HUES48 (cell line): ENCODE measurements at regions not wholly inside any gene's neighbourhood (a gene's known extent, or its start where the extent isn't known, plus 50 kb on each side); places are given as distances from the start of the nearest gene placed in this dataset.

Experiments
- H3K27ac ChIP-seq: one replicate; pipeline ENCODE4 v1.7.0; 2013; ENCODE audit warnings: low read depth, low read length, inconsistent platforms
- H3K27me3 ChIP-seq: 2 replicates; pipeline ENCODE4 v1.6.1; 2013; ENCODE audit warnings: mild to moderate bottlenecking, low read length; ENCODE audit not compliant: control insufficient read depth, insufficient read depth
- H3K36me3 ChIP-seq: 2 replicates; pipeline ENCODE4 v1.6.1; 2013; ENCODE audit warnings: low read length; ENCODE audit not compliant: control insufficient read depth, insufficient read depth
- H3K4me1 ChIP-seq: 2 replicates; pipeline ENCODE4 v1.6.1; 2013; ENCODE audit warnings: mild to moderate bottlenecking, low read length; ENCODE audit not compliant: control insufficient read depth, insufficient read depth
- H3K4me3 ChIP-seq: 2 replicates; pipeline ENCODE4 v1.5.1; 2013; ENCODE audit warnings: mild to moderate bottlenecking, low read depth, low read length
- H3K9ac ChIP-seq: 2 replicates; pipeline ENCODE4 v1.6.1; 2013; ENCODE audit warnings: mild to moderate bottlenecking, low read depth, low read length, moderate library complexity
- H3K9me3 ChIP-seq: 2 replicates; pipeline ENCODE4 v1.6.1; 2013; ENCODE audit warnings: low read length; ENCODE audit not compliant: control insufficient read depth, insufficient read depth

GRCh38 chrX:26909728-26910127 lies 553.4 kb downstream of the PPP4R3C start:
- Histone ChIP-seq H3K9me3 (peaks cover 17% of the 10 kb centered on the region; the same call in 1 of the 2 replicates), H3K4me3 (no peak overlapping the region), H3K36me3 (no peaks in the 10 kb centered on the region), H3K27me3 (no peaks in the 10 kb centered on the region), H3K9ac (no peak overlapping the region), H3K27ac (no peak overlapping the region), H3K4me1 (no peaks in the 10 kb centered on the region)

DNA sequence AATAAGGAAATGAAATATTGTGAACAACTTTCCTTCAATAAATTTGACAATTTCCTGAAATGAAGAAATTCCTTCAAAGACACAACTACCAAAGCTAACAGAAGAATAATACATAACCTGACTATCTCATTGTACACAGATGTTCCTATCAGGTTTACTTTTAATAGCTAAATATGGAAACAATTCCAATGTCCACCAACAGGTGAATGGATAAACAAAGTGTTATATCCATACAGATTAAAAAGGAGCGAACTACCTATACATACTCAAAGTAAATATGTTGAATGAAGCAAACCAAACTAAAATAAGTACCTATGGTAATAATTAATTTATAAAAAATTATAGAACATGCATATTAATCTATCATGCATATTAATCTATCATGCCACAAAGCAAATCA lies 554.9 kb downstream of the PPP4R3C start:
- no peaks in the 10 kb centered on the region for H3K27me3 ChIP-seq
- H3K27ac ChIP-seq, result no peak overlapping the region
- peaks cover 9% of the 10 kb centered on the region; the same call in 1 of the 2 replicates for H3K9me3 ChIP-seq
- no peak overlapping the region for H3K4me3 ChIP-seq
- no peak overlapping the region for H3K9ac ChIP-seq
- no peaks in the 10 kb centered on the region for H3K36me3 ChIP-seq
- no peaks in the 10 kb centered on the region for H3K4me1 ChIP-seq

DNA sequence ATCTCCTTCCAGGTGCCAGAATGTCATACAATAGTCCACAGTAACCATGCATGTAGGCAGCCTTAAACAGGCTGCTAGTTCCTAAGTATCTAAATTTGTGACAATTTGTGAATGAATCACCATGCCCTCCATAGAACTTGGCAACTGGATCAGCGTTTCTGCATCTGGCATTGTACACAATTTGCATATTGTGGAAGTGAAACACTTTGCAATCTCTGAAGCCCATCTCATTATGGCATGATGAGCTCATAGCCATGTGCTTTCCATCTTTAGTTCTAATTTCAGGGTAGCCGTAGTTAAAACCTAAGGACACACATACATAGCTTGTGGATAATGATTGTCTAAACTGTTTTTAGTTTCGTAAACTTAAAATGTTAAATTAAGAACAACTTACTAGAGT lies 573.6 kb downstream of the PPP4R3C start:
- no peaks in the 10 kb centered on the region for H3K36me3 ChIP-seq
- H3K27ac ChIP-seq, result no peak overlapping the region
- no peaks in the 10 kb centered on the region for H3K4me1 ChIP-seq
- no peak overlapping the region for H3K4me3 ChIP-seq
- no peak overlapping the region for H3K9ac ChIP-seq
- H3K9me3 ChIP-seq, result peaks cover 37% of the 10 kb centered on the region
- no peaks in the 10 kb centered on the region for H3K27me3 ChIP-seq

DNA sequence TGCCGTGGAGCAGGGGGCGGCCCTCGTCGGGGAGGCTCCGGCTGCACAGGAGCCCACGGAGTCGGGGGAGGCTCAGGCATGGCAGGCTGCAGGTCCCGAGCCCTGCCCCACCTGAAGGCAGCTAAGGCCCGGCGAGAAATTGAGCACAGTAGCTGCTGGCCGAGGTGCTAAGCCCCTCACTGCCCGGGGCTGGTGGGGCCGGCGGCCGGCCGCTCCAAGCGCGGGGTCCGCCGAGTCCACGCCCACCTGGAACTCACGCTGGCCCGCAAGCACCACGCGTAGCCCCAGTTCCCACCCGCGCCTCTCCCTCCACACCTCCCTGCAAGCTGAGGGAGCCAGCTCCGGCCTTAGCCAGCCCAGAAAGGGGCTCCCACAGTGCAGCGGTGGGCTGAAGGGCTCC lies 589.4 kb downstream of the PPP4R3C start:
- Histone ChIP-seq H3K9ac (no peak overlapping the region), H3K36me3 (no peaks in the 10 kb centered on the region), H3K27me3 (no peaks in the 10 kb centered on the region), H3K4me1 (no peaks in the 10 kb centered on the region), H3K4me3 (no peak overlapping the region), H3K9me3 (peaks cover 49% of the 10 kb centered on the region), H3K27ac (no peak overlapping the region)

DNA sequence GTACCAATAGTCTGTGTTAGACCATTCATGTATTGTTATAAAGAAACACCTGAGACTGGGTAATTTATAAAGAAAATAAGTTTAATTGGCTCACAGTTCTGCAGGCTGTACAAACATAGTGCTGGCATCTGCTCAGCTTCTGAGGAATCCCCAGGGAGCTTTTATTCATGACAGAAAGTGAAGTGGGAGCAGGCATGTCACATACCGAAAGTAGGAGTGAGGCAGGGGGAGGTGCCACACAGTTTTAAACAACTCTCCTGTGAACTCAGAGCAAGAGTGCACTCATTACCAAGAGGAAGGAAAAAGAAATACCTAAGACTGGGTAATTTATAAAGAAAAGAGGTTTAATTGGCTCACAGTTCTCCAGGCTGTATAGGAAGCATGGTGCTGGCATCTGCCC lies 591.2 kb downstream of the PPP4R3C start:
- Histone ChIP-seq H3K9ac (no peak overlapping the region), H3K27ac (no peak overlapping the region), H3K27me3 (no peaks in the 10 kb centered on the region), H3K4me1 (no peaks in the 10 kb centered on the region), H3K36me3 (no peaks in the 10 kb centered on the region), H3K4me3 (no peak overlapping the region), H3K9me3 (peaks cover 42% of the 10 kb centered on the region)

DNA sequence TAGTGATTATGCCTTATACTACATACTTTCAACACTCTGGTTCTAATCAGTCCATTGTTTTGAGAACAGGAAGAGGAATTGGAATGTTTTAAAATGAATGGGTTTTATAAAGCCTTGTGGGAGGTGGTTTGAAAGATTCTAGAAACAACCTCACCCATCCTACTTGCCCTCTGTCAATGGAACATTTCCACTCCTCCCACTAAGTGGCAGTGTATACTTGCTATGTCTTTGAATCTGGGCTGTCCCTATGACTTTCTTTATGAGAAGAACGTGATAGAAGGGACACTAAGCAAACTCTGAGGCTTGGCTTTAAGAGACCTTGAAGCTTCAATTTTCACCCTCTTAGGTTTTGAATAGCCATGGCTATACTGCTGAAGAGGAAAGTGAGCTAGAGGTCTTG lies 611.2 kb downstream of the PPP4R3C start:
- Histone ChIP-seq H3K27me3 (no peaks in the 10 kb centered on the region), H3K27ac (no peak overlapping the region), H3K9me3 (peaks cover 18% of the 10 kb centered on the region; the same call in 1 of the 2 replicates), H3K9ac (no peak overlapping the region), H3K36me3 (no peaks in the 10 kb centered on the region), H3K4me1 (no peaks in the 10 kb centered on the region), H3K4me3 (no peak overlapping the region)

DNA sequence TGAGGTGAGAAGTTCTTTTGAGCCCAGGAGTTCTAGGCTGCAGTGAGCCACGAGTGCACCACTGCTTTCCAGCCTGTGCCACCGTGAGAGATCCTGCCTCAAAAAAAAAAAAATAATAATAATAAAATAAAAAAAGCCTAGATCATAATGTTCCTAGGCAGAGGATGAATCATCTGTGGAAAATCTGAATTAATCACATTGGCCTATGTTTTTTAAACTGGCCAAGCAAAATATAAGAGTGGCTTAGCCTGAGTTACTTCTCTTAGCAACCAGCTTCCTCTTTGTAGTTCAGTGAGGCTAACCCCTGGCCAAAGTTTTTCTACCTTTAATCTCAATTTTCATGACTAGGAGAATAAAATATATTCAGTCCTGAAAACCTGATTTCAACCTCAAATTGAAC lies 614.6 kb downstream of the PPP4R3C start:
- Histone ChIP-seq H3K27me3 (no peaks in the 10 kb centered on the region), H3K4me3 (no peak overlapping the region), H3K27ac (no peak overlapping the region), H3K4me1 (no peaks in the 10 kb centered on the region), H3K9me3 (peaks cover 20% of the 10 kb centered on the region; the same call in 1 of the 2 replicates), H3K36me3 (no peaks in the 10 kb centered on the region), H3K9ac (no peak overlapping the region)

- Histone ChIP-seq H3K27ac (no peak overlapping the region), H3K4me3 (no peak overlapping the region), H3K9me3 (peaks cover 37% of the 10 kb centered on the region), H3K36me3 (no peaks in the 10 kb centered on the region), H3K4me1 (no peaks in the 10 kb centered on the region), H3K9ac (no peak overlapping the region), H3K27me3 (no peaks in the 10 kb centered on the region)
Measured at GRCh38 chrX:26845056-26845455, 618.1 kb downstream of the PPP4R3C start.

DNA sequence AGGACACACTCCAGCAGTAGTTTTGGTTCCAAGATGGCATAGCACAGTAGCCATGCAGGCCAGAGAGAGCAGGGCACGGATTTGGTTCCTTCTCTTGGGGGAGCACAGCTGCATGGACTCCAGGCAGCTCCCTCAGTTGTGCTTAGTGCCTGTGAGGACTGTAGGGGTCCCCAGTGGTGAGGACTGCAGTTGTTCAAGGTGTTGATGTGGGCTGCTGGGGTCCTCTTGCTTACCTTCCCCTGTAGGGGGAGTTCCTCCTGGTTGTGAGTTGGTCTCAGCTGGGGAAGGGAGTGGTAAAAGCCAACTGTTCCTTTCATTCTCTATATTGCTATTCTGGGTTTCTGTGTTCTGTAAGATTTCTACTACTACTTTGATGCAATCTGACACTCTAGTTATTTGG lies 606.5 kb downstream of the MAGEB5 start:
- Histone ChIP-seq H3K4me3 (no peak overlapping the region), H3K36me3 (no peaks in the 10 kb centered on the region), H3K9ac (no peak overlapping the region), H3K27me3 (no peaks in the 10 kb centered on the region), H3K9me3 (peaks cover 33% of the 10 kb centered on the region), H3K4me1 (no peaks in the 10 kb centered on the region), H3K27ac (no peak overlapping the region)

DNA sequence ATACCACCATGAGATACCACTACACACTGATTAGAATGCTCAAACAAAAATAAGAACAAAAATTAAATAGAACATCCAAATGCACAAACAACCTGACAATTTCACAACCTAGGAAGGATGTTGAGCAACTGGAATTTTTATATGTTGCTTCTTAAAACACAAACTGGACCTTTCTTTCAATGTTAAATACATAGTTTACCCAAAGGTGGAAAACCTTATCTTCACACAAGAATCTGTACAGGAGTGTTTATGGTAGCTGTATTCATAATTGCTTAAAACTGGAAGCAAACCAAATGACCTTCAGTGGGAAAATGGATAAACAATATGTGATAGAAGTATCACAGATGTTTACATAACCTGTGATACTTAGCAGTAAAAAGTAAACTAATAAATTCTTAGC lies 573.8 kb downstream of the MAGEB5 start:
- Histone ChIP-seq H3K4me1 (no peaks in the 10 kb centered on the region), H3K4me3 (no peak overlapping the region), H3K9me3 (peaks cover 7% of the 10 kb centered on the region; the same call in 1 of the 2 replicates), H3K36me3 (no peaks in the 10 kb centered on the region), H3K9ac (no peak overlapping the region), H3K27me3 (no peaks in the 10 kb centered on the region), H3K27ac (no peak overlapping the region)

- H3K27me3 ChIP-seq, result no peaks in the 10 kb centered on the region
- peaks cover 17% of the 10 kb centered on the region for H3K9me3 ChIP-seq
- no peaks in the 10 kb centered on the region for H3K4me1 ChIP-seq
- no peak overlapping the region for H3K9ac ChIP-seq
- H3K4me3 ChIP-seq, result no peak overlapping the region
- H3K27ac ChIP-seq, result no peak overlapping the region
- no peaks in the 10 kb centered on the region for H3K36me3 ChIP-seq
Measured at GRCh38 chrX:26788402-26788998, 572.5 kb downstream of the MAGEB5 start.
